ENCODE measurements at regions not wholly inside any gene's neighbourhood (a gene's known extent, or its start where the extent isn't known, plus 50 kb on each side); places are given as distances from the start of the nearest gene placed in this dataset.
A peak's percentile ranks its signal among the peaks of the same experiment; 100 is the strongest.

- CTCF ChIA-PET: interaction anchor here (0.6 to 1.3 kb wide), 2 partner anchors 13 to 21 kb away, joined by 3 to 4 read pairs; no protein-coding TSS in a partner anchor
- peaks cover 8 to 48% of the 10 kb centered on the region in 2 experiments for H3K4me1 ChIP-seq (ENCODE audit: control insufficient read depth in 1 of 2, extremely low read depth in 1 of 2, insufficient read depth in 2 of 2, low read length in 2 of 2)
- H3K9me3 ChIP-seq: no peaks in the 10 kb centered on the region
- POLR2A ChIA-PET: interaction anchor here in 1 of 2 donors (0.7 to 1.1 kb wide), 2 partner anchors 18 to 1398 kb away, joined by 3 to 5 read pairs; no protein-coding TSS in a partner anchor
- DNase-seq: no peak
- H3K27ac ChIP-seq (ENCODE audit: low read length): no peak overlapping the region
- H3K27me3 ChIP-seq (replicated peaks in 1 of 2; ENCODE audit: control insufficient read depth in 2 of 2, extremely low read depth in 1 of 2, insufficient read depth in 2 of 2, low read length in 1 of 2): no peaks in the 10 kb centered on the region
- Mint-ChIP-seq H3K4me1 (peaks cover 55 to 72% (median 55%) of the 10 kb centered on the region in 3 donors), H3K4me3 (peak overlapping the region in 2 of 3 donors; percentile 60 to 70), H3K36me3 (no peaks in the 10 kb centered on the region), H3K9me3 (no peaks in the 10 kb centered on the region), H3K27ac (peak overlapping the region; percentile 64 to 85), H3K27me3 (no peaks in the 10 kb centered on the region)
- H3K4me3 ChIP-seq (ENCODE audit: control insufficient read depth in 1 of 2, extremely low read depth in 1 of 2, low read length in 1 of 2): no peak overlapping the region
- ATAC-seq (replicated peaks in 1 of 4): no peak
- H3K36me3 ChIP-seq (ENCODE audit: control insufficient read depth in 2 of 2, extremely low read depth in 1 of 2, insufficient read depth in 1 of 2, low read length in 1 of 2): no peaks in the 10 kb centered on the region
- WGBS (ENCODE audit: insufficient coverage): 43% methylated on average over 2 of the region's 5 CpGs
These were observed 280.1 kb downstream of the PTPRC start for GRCh38 chr1:198918920-198919319.

DNA sequence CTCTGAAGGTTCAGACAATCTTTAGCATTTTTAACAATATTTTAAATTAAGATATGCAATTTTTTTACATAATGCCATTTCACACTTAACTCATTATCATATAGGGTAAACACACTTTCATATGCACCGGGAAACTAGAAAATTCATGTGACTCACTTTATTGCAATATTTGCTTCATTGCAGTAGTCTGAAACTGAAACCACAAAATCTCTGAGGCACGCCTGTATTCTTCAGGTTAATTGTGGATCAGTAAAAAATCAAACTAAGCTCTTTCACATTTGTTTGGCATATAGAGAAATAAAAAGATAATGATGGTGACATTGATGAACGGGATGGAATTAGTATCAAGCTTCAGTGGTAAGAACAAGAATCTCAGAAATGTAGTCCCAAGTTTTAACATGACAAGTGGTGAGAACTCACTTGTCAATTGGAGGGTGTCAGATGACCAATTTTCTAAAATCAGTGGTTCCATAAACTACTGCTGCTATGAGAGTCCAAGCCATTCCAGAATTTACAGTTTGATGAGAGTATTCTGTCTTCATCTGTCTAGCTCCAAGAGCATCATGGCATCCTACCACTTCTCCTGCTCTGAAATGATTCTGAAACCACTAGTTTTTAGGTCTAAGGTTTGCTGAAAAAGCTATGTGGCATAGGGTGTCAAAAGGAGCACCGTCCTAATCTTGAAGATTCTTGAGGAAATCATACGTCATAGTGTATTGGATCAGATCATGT, 281.0 kb downstream of the PTPRC start:
- H3K27ac Mint-ChIP-seq: peak overlapping the region; percentile 60 to 85
- no peaks in the 10 kb centered on the region for H3K9me3 Mint-ChIP-seq
- H3K27me3 ChIP-seq (replicated peaks in 1 of 2; ENCODE audit: control insufficient read depth in 2 of 2, extremely low read depth in 1 of 2, insufficient read depth in 2 of 2, low read length in 1 of 2): no peaks in the 10 kb centered on the region
- peak overlapping the region; percentile 52 for H3K27ac ChIP-seq (ENCODE audit: low read length)
- WGBS (ENCODE audit: insufficient coverage): 10% methylated on average over 4 of the region's 5 CpGs
- peak overlapping the region; percentile 60 to 70 (median 67) for H3K4me3 Mint-ChIP-seq
- H3K4me1 ChIP-seq (ENCODE audit: control insufficient read depth in 1 of 2, extremely low read depth in 1 of 2, insufficient read depth in 2 of 2, low read length in 2 of 2): peaks cover 8 to 51% of the 10 kb centered on the region in 2 experiments
- peak overlapping the region; percentile 2 to 9 for H3K4me3 ChIP-seq (ENCODE audit: control insufficient read depth in 1 of 2, extremely low read depth in 1 of 2, low read length in 1 of 2)
- H3K27me3 Mint-ChIP-seq: no peaks in the 10 kb centered on the region
- H3K36me3 Mint-ChIP-seq: no peaks in the 10 kb centered on the region
- no peaks in the 10 kb centered on the region for H3K9me3 ChIP-seq
- POLR2A ChIA-PET: interaction anchor here in 1 of 2 donors (0.6 kb wide), 1 partner anchor 15 kb away, joined by 3 read pairs; no protein-coding TSS in a partner anchor
- DNase-seq (peak in 1 of 35 experiments; percentile 45), ATAC-seq (replicated peaks in 1 of 4) (peak; percentile 72 to 79 (median 75))
- peaks cover 62 to 75% (median 64%) of the 10 kb centered on the region in 3 donors for H3K4me1 Mint-ChIP-seq
- no peaks in the 10 kb centered on the region for H3K36me3 ChIP-seq (ENCODE audit: control insufficient read depth in 2 of 2, extremely low read depth in 1 of 2, insufficient read depth in 1 of 2, low read length in 1 of 2)
- CTCF ChIA-PET: interaction anchor here in 1 of 2 donors (0.9 kb wide), 1 partner anchor 319 kb away, joined by 3 read pairs; no protein-coding TSS in a partner anchor

DNA sequence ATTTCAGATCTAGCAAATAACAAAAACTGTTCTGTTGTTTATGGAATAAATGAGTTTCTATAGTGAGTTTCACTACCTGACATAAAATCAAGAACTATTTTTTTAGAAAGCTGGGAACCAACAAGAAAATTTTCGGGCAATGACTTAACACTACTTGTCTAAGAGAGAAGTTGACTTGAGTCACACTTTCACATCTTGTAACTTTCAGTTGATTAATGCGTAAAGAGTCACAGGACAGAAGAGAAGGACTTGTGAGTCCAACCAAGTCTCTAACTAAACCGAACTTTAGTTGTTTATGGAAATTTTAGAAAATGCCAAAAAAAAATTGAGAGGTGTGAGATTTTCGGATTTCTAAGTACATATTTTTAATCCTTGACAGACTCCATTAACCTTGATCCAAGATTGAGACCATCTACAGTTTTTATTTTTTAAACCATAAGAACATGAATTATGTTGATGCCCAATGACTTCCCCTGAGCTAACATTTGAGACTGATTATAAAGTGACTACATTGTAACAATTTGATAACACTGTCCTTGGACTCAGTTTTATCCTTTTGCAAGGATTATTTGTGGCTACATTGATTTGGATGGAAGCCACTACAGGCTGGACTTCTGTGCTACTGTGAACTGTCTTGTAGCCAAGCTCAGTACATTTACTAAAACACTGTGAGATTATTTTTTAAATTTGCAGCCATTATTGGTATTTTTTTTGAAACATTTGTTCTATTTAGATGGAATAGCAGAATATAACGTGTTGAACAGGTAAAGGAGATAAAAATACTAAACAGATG, 284.0 kb downstream of the PTPRC start:
- Histone ChIP-seq H3K27ac (ENCODE audit: low read length) (no peak overlapping the region), H3K9me3 (no peaks in the 10 kb centered on the region), H3K27me3 (replicated peaks in 1 of 2; ENCODE audit: control insufficient read depth in 2 of 2, extremely low read depth in 1 of 2, insufficient read depth in 2 of 2, low read length in 1 of 2) (no peaks in the 10 kb centered on the region), H3K4me1 (ENCODE audit: control insufficient read depth in 1 of 2, extremely low read depth in 1 of 2, insufficient read depth in 2 of 2, low read length in 2 of 2) (peaks cover 8 to 56% of the 10 kb centered on the region in 2 experiments), H3K36me3 (ENCODE audit: control insufficient read depth in 2 of 2, extremely low read depth in 1 of 2, insufficient read depth in 1 of 2, low read length in 1 of 2) (no peaks in the 10 kb centered on the region), H3K4me3 (ENCODE audit: control insufficient read depth in 1 of 2, extremely low read depth in 1 of 2, low read length in 1 of 2) (no peak overlapping the region)
- CTCF ChIA-PET: interaction anchor here in 1 of 2 donors (0.7 kb wide), 2 partner anchors 158 to 1557 kb away, joined by 3 read pairs; no protein-coding TSS in a partner anchor
- DNase-seq (no peak), ATAC-seq (replicated peaks in 1 of 4) (no peak)
- Mint-ChIP-seq H3K27ac (peak overlapping the region; percentile 40 to 80), H3K4me1 (peaks cover 61 to 70% (median 70%) of the 10 kb centered on the region in 3 donors), H3K9me3 (no peaks in the 10 kb centered on the region), H3K27me3 (no peaks in the 10 kb centered on the region), H3K4me3 (no peak overlapping the region), H3K36me3 (no peaks in the 10 kb centered on the region)
- no CpG with 5 or more reads among the region's 5 CpGs for WGBS (ENCODE audit: insufficient coverage)
- POLR2A ChIA-PET: no interaction called here

DNA sequence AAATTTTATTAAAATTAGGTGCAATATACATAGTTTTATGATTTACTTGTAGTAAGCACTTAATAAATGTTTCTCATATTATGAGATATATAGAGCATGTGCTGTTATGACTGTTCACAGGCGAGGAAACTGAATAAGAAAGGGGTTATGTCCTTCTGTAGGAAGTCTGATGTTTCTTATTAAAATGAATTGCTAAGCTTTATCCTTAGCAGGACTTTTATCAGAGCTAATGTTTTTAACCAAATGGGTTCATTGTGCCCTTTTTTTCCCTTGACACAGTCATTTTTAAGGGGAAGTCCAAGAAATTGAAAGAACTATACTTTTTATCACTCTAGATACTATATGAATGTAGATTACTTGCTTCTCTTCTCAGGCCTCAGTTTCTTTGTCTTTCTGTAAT, 285.2 kb downstream of the PTPRC start:
- Mint-ChIP-seq H3K27me3 (no peaks in the 10 kb centered on the region), H3K36me3 (no peaks in the 10 kb centered on the region), H3K4me1 (peaks cover 53 to 66% (median 61%) of the 10 kb centered on the region in 3 donors), H3K9me3 (no peaks in the 10 kb centered on the region), H3K4me3 (no peak overlapping the region), H3K27ac (peak overlapping the region in 1 of 2 donors; percentile 58)
- DNase-seq (no peak), ATAC-seq (replicated peaks in 1 of 4) (no peak)
- Histone ChIP-seq H3K4me1 (ENCODE audit: control insufficient read depth in 1 of 2, extremely low read depth in 1 of 2, insufficient read depth in 2 of 2, low read length in 2 of 2) (peaks cover 8 to 57% of the 10 kb centered on the region in 2 experiments), H3K27me3 (replicated peaks in 1 of 2; ENCODE audit: control insufficient read depth in 2 of 2, extremely low read depth in 1 of 2, insufficient read depth in 2 of 2, low read length in 1 of 2) (no peaks in the 10 kb centered on the region), H3K4me3 (ENCODE audit: control insufficient read depth in 1 of 2, extremely low read depth in 1 of 2, low read length in 1 of 2) (no peak overlapping the region), H3K36me3 (ENCODE audit: control insufficient read depth in 2 of 2, extremely low read depth in 1 of 2, insufficient read depth in 1 of 2, low read length in 1 of 2) (no peaks in the 10 kb centered on the region), H3K27ac (ENCODE audit: low read length) (peak overlapping the region; percentile 12), H3K9me3 (no peaks in the 10 kb centered on the region)
- CTCF ChIA-PET: interaction anchor here in 1 of 2 donors (0.8 kb wide), 1 partner anchor 8 kb away, joined by 3 read pairs; no protein-coding TSS in a partner anchor
- POLR2A ChIA-PET: interaction anchor here in 1 of 2 donors (0.6 kb wide), 1 partner anchor 67 kb away, joined by 3 read pairs; no protein-coding TSS in a partner anchor
- no CpG with 5 or more reads among the region's 1 CpG for WGBS (ENCODE audit: insufficient coverage)

DNA sequence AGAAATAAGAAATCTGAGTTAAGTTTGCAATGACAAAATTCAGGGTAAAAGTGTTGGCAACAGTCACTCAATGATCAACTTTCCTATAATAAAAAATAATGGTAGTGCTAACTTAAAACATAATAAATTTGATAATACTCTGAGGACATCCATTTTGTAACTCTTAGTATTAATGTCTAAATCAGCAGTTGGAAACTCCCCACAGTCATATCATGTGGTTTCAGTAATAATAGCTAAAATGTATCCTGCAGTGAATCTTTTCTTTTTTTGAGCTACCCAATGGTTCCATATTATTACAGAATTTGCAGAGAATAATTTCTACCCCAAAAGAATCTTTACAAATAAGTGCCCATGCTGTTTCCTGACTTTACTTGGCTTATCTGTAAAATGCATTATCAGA, 286.7 kb downstream of the PTPRC start:
- no peaks in the 10 kb centered on the region for H3K9me3 Mint-ChIP-seq
- H3K9me3 ChIP-seq: no peaks in the 10 kb centered on the region
- ChIA-PET POLR2A (no interaction called here), CTCF (no interaction called here)
- H3K27ac ChIP-seq (ENCODE audit: low read length): no peak overlapping the region
- H3K27ac Mint-ChIP-seq: peak overlapping the region in 1 of 2 donors; percentile 7
- no peak overlapping the region for H3K4me3 Mint-ChIP-seq
- no peaks in the 10 kb centered on the region for H3K36me3 ChIP-seq (ENCODE audit: control insufficient read depth in 2 of 2, extremely low read depth in 1 of 2, insufficient read depth in 1 of 2, low read length in 1 of 2)
- H3K27me3 ChIP-seq (replicated peaks in 1 of 2; ENCODE audit: control insufficient read depth in 2 of 2, extremely low read depth in 1 of 2, insufficient read depth in 2 of 2, low read length in 1 of 2): no peaks in the 10 kb centered on the region
- DNase-seq: no peak
- no peaks in the 10 kb centered on the region for H3K36me3 Mint-ChIP-seq
- H3K4me1 Mint-ChIP-seq: peaks cover 52 to 66% (median 60%) of the 10 kb centered on the region in 3 donors
- no peak overlapping the region for H3K4me3 ChIP-seq (ENCODE audit: control insufficient read depth in 1 of 2, extremely low read depth in 1 of 2, low read length in 1 of 2)
- H3K27me3 Mint-ChIP-seq: no peaks in the 10 kb centered on the region
- no peak for ATAC-seq (replicated peaks in 1 of 4)
- peaks cover 8 to 57% of the 10 kb centered on the region in 2 experiments for H3K4me1 ChIP-seq (ENCODE audit: control insufficient read depth in 1 of 2, extremely low read depth in 1 of 2, insufficient read depth in 2 of 2, low read length in 2 of 2)

DNA sequence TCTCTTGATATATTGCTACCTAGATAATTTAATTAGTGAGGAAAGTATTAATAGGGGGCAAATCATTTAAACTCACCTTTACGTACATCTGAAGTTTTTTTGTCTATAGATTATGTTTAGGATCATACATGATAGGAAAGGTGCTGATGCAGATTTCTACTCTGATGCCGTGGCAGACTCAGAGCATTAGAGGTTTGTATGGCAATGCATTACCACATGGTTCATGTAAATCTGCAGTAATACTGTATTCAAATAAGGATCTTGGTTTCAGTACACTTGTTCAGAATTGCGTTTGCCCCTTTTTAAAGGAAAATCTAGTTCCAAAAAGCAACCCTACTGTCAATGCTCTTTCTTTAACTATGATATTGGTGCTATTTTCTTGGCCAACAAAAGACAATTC, 288.3 kb downstream of the PTPRC start:
- Mint-ChIP-seq H3K9me3 (no peaks in the 10 kb centered on the region), H3K4me1 (peaks cover 48 to 60% (median 55%) of the 10 kb centered on the region in 3 donors), H3K27ac (peak overlapping the region in 1 of 2 donors; percentile 34), H3K36me3 (no peaks in the 10 kb centered on the region), H3K4me3 (no peak overlapping the region), H3K27me3 (no peaks in the 10 kb centered on the region)
- no peak overlapping the region for H3K4me3 ChIP-seq (ENCODE audit: control insufficient read depth in 1 of 2, extremely low read depth in 1 of 2, low read length in 1 of 2)
- DNase-seq: no peak
- peaks cover 1 to 68% of the 10 kb centered on the region in 2 experiments for H3K4me1 ChIP-seq (ENCODE audit: control insufficient read depth in 1 of 2, extremely low read depth in 1 of 2, insufficient read depth in 2 of 2, low read length in 2 of 2)
- WGBS (ENCODE audit: insufficient coverage): no CpG with 5 or more reads among the region's 3 CpGs
- no peaks in the 10 kb centered on the region for H3K27me3 ChIP-seq (replicated peaks in 1 of 2; ENCODE audit: control insufficient read depth in 2 of 2, extremely low read depth in 1 of 2, insufficient read depth in 2 of 2, low read length in 1 of 2)
- no peaks in the 10 kb centered on the region for H3K9me3 ChIP-seq
- CTCF ChIA-PET: no interaction called here
- no peak overlapping the region for H3K27ac ChIP-seq (ENCODE audit: low read length)
- H3K36me3 ChIP-seq (ENCODE audit: control insufficient read depth in 2 of 2, extremely low read depth in 1 of 2, insufficient read depth in 1 of 2, low read length in 1 of 2): no peaks in the 10 kb centered on the region
- POLR2A ChIA-PET: no interaction called here
- no peak for ATAC-seq (replicated peaks in 1 of 4)
